HUES48 (cell line): ENCODE measurements at regions not wholly inside any gene's neighbourhood (a gene's known extent, or its start where the extent isn't known, plus 50 kb on each side); places are given as distances from the start of the nearest gene placed in this dataset.
"Not testable (repeated sequence)": the region's sequence is repeated elsewhere in the genome, so short reads cannot be mapped to it uniquely, and the experiment has no call there.

Experiments
- H3K27ac ChIP-seq: one replicate; pipeline ENCODE4 v1.7.0; 2013; ENCODE audit warnings: low read depth, low read length, inconsistent platforms
- H3K27me3 ChIP-seq: 2 replicates; pipeline ENCODE4 v1.6.1; 2013; ENCODE audit warnings: mild to moderate bottlenecking, low read length; ENCODE audit not compliant: control insufficient read depth, insufficient read depth
- H3K36me3 ChIP-seq: 2 replicates; pipeline ENCODE4 v1.6.1; 2013; ENCODE audit warnings: low read length; ENCODE audit not compliant: control insufficient read depth, insufficient read depth
- H3K4me1 ChIP-seq: 2 replicates; pipeline ENCODE4 v1.6.1; 2013; ENCODE audit warnings: mild to moderate bottlenecking, low read length; ENCODE audit not compliant: control insufficient read depth, insufficient read depth
- H3K4me3 ChIP-seq: 2 replicates; pipeline ENCODE4 v1.5.1; 2013; ENCODE audit warnings: mild to moderate bottlenecking, low read depth, low read length
- H3K9ac ChIP-seq: 2 replicates; pipeline ENCODE4 v1.6.1; 2013; ENCODE audit warnings: mild to moderate bottlenecking, low read depth, low read length, moderate library complexity
- H3K9me3 ChIP-seq: 2 replicates; pipeline ENCODE4 v1.6.1; 2013; ENCODE audit warnings: low read length; ENCODE audit not compliant: control insufficient read depth, insufficient read depth

GRCh38 chr1:230556453-230556852 is 85.8 kb upstream of the COG2 start:
- no peak overlapping the region for H3K27ac ChIP-seq
- no peaks in the 10 kb centered on the region for H3K36me3 ChIP-seq
- H3K9ac ChIP-seq: no peak overlapping the region
- H3K4me1 ChIP-seq: no peaks in the 10 kb centered on the region
- H3K9me3 ChIP-seq: no peaks in the 10 kb centered on the region
- no peaks in the 10 kb centered on the region for H3K27me3 ChIP-seq
- no peak overlapping the region for H3K4me3 ChIP-seq

GRCh38 chr1:230555814-230556213 is 86.5 kb upstream of the COG2 start:
- Histone ChIP-seq H3K27me3 (no peaks in the 10 kb centered on the region), H3K4me3 (no peak overlapping the region), H3K9ac (no peak overlapping the region), H3K9me3 (no peaks in the 10 kb centered on the region), H3K36me3 (no peaks in the 10 kb centered on the region), H3K4me1 (no peaks in the 10 kb centered on the region), H3K27ac (no peak overlapping the region)

GRCh38 chr1:230552880-230553279 is 89.4 kb upstream of the COG2 start:
- no peaks in the 10 kb centered on the region for H3K9me3 ChIP-seq
- H3K4me3 ChIP-seq: no peak overlapping the region
- H3K36me3 ChIP-seq: no peaks in the 10 kb centered on the region
- no peak overlapping the region for H3K27ac ChIP-seq
- H3K27me3 ChIP-seq: no peaks in the 10 kb centered on the region
- H3K9ac ChIP-seq: no peak overlapping the region
- no peaks in the 10 kb centered on the region for H3K4me1 ChIP-seq

- not testable (repeated sequence) for H3K9me3 ChIP-seq, H3K4me3 ChIP-seq, H3K9ac ChIP-seq, H3K27ac ChIP-seq, H3K36me3 ChIP-seq, H3K27me3 ChIP-seq, H3K4me1 ChIP-seq
Measured at GRCh38 chr1:230550945-230551344, 91.3 kb upstream of the COG2 start.

- Histone ChIP-seq H3K4me1 (no peaks in the 10 kb centered on the region), H3K27ac (no peak overlapping the region), H3K36me3 (no peaks in the 10 kb centered on the region), H3K9ac (no peak overlapping the region), H3K27me3 (no peaks in the 10 kb centered on the region), H3K9me3 (no peaks in the 10 kb centered on the region), H3K4me3 (no peak overlapping the region)
Measured at GRCh38 chr1:230550428-230550827, 91.9 kb upstream of the COG2 start.

- Histone ChIP-seq H3K27me3 (no peaks in the 10 kb centered on the region), H3K36me3 (no peaks in the 10 kb centered on the region), H3K9ac (no peak overlapping the region), H3K4me3 (no peak overlapping the region), H3K27ac (no peak overlapping the region), H3K4me1 (no peaks in the 10 kb centered on the region), H3K9me3 (no peaks in the 10 kb centered on the region)
Measured at GRCh38 chr1:230549625-230550024, 92.7 kb upstream of the COG2 start.

- H3K9ac ChIP-seq: no peak overlapping the region
- H3K4me1 ChIP-seq: no peaks in the 10 kb centered on the region
- no peaks in the 10 kb centered on the region for H3K9me3 ChIP-seq
- no peaks in the 10 kb centered on the region for H3K36me3 ChIP-seq
- H3K27me3 ChIP-seq: no peaks in the 10 kb centered on the region
- no peak overlapping the region for H3K27ac ChIP-seq
- H3K4me3 ChIP-seq: no peak overlapping the region
Measured at GRCh38 chr1:230548997-230549396, 93.3 kb upstream of the COG2 start.

GRCh38 chr1:230548357-230548756 is 93.9 kb upstream of the COG2 start:
- Histone ChIP-seq H3K4me1 (no peaks in the 10 kb centered on the region), H3K27me3 (no peaks in the 10 kb centered on the region), H3K9ac (no peak overlapping the region), H3K27ac (no peak overlapping the region), H3K36me3 (no peaks in the 10 kb centered on the region), H3K9me3 (no peaks in the 10 kb centered on the region), H3K4me3 (no peak overlapping the region)

GRCh38 chr1:230545181-230545580 is 97.1 kb upstream of the COG2 start:
- H3K4me1 ChIP-seq: no peaks in the 10 kb centered on the region
- H3K27me3 ChIP-seq: no peaks in the 10 kb centered on the region
- H3K9ac ChIP-seq: no peak overlapping the region
- H3K36me3 ChIP-seq: no peaks in the 10 kb centered on the region
- H3K27ac ChIP-seq: no peak overlapping the region
- H3K4me3 ChIP-seq: no peak overlapping the region
- H3K9me3 ChIP-seq: no peaks in the 10 kb centered on the region

GRCh38 chr1:230544758-230545157 is 97.5 kb upstream of the COG2 start:
- Histone ChIP-seq H3K9me3 (no peaks in the 10 kb centered on the region), H3K4me1 (no peaks in the 10 kb centered on the region), H3K36me3 (no peaks in the 10 kb centered on the region), H3K27ac (no peak overlapping the region), H3K9ac (no peak overlapping the region), H3K4me3 (no peak overlapping the region), H3K27me3 (no peaks in the 10 kb centered on the region)

GRCh38 chr1:230543085-230543484 is 99.2 kb upstream of the COG2 start:
- no peaks in the 10 kb centered on the region for H3K36me3 ChIP-seq
- no peaks in the 10 kb centered on the region for H3K27me3 ChIP-seq
- no peak overlapping the region for H3K9ac ChIP-seq

GRCh38 chr1:230542681-230543080 is 99.6 kb upstream of the COG2 start:
- H3K27ac ChIP-seq: no peak overlapping the region
- no peak overlapping the region for H3K9ac ChIP-seq
- H3K4me1 ChIP-seq: peaks cover under 1% of the 10 kb centered on the region
- no peak overlapping the region for H3K4me3 ChIP-seq
- no peaks in the 10 kb centered on the region for H3K27me3 ChIP-seq
- H3K9me3 ChIP-seq: no peaks in the 10 kb centered on the region
- no peaks in the 10 kb centered on the region for H3K36me3 ChIP-seq

More at GRCh38 chr1:230543085-230543484, 99.2 kb upstream of the COG2 start:
- H3K9me3 ChIP-seq: no peaks in the 10 kb centered on the region
- no peaks in the 10 kb centered on the region for H3K4me1 ChIP-seq
- H3K4me3 ChIP-seq: no peak overlapping the region
- H3K27ac ChIP-seq: no peak overlapping the region
